ENCODE measurements at regions not wholly inside any gene's neighbourhood (a gene's known extent, or its start where the extent isn't known, plus 50 kb on each side); places are given as distances from the start of the nearest gene placed in this dataset.

- H3K27ac ChIP-seq, result no peak overlapping the region
- no peak for TF ChIP-seq CTCF (conservative IDR thresholded peaks at IDR 0.05)
Observed at GRCh38 chr1:185501099-185501498, 184.1 kb upstream of the IVNS1ABP start.

- H3K27ac ChIP-seq, result no peak overlapping the region
- no peak for TF ChIP-seq CTCF (conservative IDR thresholded peaks at IDR 0.05)
Observed at GRCh38 chr1:185500001-185500626, 183.1 kb upstream of the IVNS1ABP start.

GRCh38 chr1:185498207-185498606, 181.2 kb upstream of the IVNS1ABP start:
- no peak for TF ChIP-seq CTCF (conservative IDR thresholded peaks at IDR 0.05)

GRCh38 chr1:185497177-185497576, 180.1 kb upstream of the IVNS1ABP start:
- H3K27ac ChIP-seq, result no peak overlapping the region
- no peak for TF ChIP-seq CTCF (conservative IDR thresholded peaks at IDR 0.05)

More at GRCh38 chr1:185498207-185498606, 181.2 kb upstream of the IVNS1ABP start:
- no peak overlapping the region for H3K27ac ChIP-seq

GRCh38 chr1:185495898-185496297, 178.9 kb upstream of the IVNS1ABP start:
- H3K27ac ChIP-seq, result no peak overlapping the region
- TF ChIP-seq CTCF (conservative IDR thresholded peaks at IDR 0.05), result no peak

- H3K27ac ChIP-seq, result no peak overlapping the region
- no peak for TF ChIP-seq CTCF (conservative IDR thresholded peaks at IDR 0.05)
Observed at GRCh38 chr1:185495007-185495406, 178.0 kb upstream of the IVNS1ABP start.

- no peak for TF ChIP-seq CTCF (conservative IDR thresholded peaks at IDR 0.05)
- peak overlapping the region; percentile 67 for H3K27ac ChIP-seq
Observed at GRCh38 chr1:185492089-185492825, 175.2 kb upstream of the IVNS1ABP start.
